HG02970 (cell line): ENCODE measurements at regions not wholly inside any gene's neighbourhood (a gene's known extent, or its start where the extent isn't known, plus 50 kb on each side); places are given as distances from the start of the nearest gene placed in this dataset.

Source experiments
- ATAC-seq: cut with Tn5 transposase; IDR thresholded peaks from one replicate; pipeline ENCODE4 v1.9.1; 2021; ENCODE audit warnings: mild to moderate bottlenecking, moderate library complexity, moderate number of reproducible peaks; ENCODE audit not compliant: unreplicated experiment, low FRiP score

DNA sequence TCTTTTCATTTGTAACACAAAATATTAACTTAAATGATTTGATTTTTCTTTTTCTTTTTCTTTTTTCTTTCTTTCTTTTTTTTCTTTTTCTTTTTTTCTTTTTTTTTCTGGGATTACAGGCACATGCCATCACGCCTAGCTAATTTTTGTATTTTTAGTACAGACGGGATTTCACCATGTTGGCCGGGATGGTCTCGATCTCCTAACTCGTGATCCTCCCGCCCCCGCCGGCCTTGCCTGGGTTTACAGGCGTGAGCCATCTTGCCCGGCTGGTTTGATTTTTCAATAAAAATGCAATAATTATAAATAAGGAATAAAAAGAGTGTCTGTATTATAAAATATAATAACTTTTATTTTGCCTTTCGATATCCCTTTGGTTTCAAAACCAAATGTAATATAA lies 146.7 kb upstream of the RGS18 start:
- no peak for ATAC-seq

DNA sequence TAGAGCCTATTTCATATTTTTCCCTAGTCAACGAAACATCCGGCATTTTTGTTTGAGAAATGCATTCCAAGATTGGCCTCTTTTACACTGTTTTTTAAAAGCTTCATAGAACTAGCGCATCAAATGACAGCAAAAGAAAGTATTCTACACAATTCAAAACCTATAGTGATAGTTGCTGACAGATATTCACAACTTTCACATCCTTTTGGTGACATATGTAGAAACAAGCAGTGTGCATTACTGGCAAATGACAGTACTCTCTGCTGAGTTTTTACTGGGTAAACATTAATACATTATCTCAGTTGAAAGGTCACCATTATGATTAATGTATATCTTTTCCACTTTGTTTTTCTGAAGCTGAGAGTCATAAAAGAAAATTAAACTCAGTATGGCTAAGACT lies 135.4 kb upstream of the RGS18 start:
- ATAC-seq: no peak

DNA sequence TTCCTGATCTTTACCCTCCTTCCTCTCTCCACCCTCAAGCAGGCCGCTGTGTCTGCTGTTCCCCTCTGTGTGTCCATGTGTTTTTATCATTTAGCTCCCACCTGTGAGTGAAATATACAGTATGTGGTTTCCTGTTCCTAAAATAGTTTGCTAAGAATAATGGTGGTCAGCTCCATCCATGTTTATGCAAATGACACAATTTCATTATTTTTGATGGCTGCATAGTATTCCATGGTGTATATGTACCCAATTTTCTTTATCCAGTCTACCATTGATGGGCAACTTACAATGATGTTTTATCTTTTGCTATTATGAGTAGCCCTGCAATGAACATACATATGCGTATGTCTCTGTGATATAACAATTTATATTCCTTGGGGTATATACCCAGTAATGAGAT lies 133.4 kb upstream of the RGS18 start:
- no peak for ATAC-seq

DNA sequence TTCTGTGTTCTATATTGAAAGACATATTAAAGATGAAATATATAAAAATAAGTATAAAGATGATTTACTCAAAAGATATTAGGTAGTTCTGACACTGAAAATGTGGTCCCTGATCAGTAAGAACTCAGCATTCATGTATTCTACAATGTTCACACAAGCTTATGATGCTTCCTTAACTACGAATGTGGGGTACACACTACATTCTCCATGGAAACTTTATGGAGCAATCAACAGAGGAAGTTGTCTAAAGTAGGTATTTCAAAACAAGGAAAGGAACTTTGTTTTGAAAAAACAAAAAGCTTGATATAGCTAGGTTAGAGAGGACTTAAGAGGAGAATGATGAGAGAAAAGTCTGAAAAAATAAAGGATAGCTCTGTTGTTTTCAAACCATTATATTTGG lies 119.7 kb upstream of the RGS18 start:
- ATAC-seq: no peak

DNA sequence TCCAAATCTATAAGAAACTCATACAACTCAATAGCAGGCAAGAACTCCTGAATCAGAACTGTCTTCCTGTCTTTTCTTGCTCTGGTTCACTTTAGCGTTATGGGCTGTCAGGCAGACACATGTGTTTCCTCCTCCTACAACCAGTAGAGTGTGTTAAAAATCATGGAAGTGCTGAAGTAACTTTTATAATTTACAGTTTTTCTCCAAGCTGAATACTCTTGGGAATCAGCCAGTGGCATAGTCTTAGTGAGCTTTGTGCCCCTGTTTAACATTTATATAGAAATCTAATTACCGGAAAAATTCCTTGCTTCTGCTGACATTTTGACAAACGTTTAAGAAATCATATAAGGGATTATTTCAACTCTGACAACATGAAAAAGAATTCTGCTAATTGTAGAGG lies 113.1 kb upstream of the RGS18 start:
- ATAC-seq: no peak

DNA sequence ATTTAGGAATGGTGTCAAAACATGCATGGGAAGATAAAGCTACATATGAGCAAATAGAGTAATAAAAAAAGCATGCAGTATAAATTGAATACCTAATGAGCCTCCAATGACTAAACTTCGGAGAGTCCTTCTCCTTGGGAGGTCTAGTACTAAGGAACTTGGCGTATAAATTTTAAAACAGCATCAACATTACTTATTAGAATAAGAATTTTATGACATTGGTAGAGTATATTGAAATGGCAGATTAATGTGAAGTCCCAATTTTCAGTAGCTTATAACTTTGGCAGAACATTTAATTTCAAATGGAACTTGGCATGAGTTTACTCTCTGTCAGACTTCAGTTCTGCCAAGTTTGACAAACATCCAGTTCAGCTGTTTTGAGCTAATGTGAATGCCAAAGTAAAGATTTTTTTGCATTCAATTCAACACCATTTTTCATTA lies 104.7 kb upstream of the RGS18 start:
- no peak for ATAC-seq

DNA sequence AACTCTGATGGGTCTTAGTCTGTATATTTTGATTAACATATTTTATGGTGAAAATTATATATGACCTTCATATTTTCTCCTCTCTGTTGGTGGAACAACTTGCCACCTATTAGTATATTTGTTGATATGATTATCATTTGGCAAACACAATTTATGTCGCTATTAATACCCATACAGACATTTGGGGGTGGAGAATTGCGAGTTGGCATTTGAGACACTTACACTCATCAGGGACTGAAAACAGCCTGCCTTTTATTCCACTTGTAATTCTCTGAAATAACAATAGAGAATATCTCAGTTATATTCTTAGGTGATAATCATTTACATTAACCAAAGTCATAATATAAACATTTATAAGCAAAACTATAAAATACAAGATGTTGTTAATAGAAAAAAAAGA lies 100.5 kb upstream of the RGS18 start:
- no peak for ATAC-seq

DNA sequence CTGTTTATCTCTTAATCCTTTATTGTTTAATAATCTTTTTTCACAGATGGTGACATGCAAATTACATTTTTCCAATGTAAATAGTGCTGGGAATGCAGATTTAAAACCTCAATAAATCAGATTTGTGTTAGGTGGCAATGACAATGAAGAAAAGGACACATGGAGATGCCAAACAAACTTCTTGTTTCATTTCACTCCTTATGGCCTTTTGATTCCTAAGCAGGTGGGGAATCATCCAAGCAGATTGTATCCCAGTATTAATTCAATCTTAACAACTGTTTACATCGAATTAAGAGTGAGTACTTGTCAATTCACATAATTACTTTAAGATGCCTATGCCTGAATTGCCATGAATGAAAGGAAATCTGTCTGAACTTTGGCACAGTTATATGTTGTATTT lies 98.9 kb upstream of the RGS18 start:
- ATAC-seq: no peak

DNA sequence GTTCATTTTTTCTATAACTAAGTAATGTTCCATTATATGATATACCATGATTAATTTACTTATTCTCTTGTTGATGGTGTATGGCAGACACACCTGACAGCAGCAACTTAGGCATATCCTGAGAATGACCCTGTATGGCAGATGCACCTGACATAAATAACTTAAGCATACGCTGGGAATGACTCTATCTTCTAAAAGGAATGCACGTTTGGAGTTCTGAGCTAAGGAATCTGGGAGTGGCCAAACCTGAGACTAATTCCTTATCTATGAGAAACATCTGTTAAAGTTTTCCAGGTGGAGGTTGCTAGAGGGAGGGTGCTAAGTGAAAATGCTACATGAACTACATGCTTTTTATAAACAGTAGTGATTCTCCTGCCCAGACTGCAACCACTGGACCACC lies 96.7 kb upstream of the RGS18 start:
- ATAC-seq: no peak

DNA sequence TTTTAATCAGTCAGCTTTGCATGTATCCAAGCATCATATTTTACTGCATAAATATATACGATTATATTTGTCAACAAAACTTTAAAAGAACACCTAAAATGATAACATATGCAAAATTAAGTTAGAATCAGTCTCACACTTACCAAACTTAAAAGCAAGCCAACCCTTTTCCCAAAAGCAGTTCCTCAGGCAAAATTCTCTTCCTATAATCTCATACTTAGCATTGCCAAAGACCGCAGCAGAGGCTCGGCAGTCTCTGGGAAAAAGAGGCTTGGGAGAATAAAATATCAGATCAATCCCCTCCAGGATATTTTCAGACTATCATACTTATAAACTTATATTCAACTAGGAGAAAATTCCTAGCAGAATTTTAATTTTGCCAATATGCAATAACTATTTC lies 93.2 kb upstream of the RGS18 start:
- no peak for ATAC-seq

DNA sequence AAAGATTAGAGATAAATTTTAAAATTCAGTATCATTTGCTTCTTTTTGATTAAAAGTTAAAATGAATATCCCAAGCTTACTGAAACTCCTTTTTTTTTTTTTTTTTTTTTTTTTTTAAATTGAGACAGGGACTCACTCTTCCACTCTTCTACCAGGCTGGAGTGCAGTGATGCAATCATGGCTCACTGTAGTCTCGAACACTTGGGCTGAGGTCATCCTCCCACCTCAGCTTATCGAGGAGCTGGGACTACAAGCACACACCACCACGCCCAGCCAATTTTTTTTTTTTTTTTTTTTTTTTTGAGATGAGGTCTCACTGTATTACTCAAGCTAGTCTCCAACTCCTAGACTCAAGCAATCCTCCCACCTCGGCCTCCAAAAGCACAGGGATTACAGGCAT lies 92.1 kb upstream of the RGS18 start:
- no peak for ATAC-seq

DNA sequence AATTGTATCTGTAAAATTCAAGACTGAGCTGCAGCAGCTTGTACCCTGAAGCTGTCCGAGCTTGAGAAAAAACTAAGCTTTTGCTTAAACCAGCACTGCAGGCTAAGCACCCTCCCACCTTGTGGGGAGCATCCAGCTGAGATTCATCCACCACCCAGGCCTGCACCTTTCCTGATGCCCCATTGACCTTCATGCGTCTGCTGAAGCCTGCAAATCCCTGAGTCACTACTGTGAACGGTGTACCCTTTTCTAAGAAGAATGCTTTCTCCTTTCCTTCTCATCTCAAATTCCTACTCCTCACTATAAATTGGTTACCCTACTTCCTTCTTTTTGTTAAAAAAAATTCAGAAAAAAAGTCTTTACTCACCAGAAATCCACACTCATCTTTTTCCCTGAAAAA lies 90.9 kb upstream of the RGS18 start:
- no peak for ATAC-seq

DNA sequence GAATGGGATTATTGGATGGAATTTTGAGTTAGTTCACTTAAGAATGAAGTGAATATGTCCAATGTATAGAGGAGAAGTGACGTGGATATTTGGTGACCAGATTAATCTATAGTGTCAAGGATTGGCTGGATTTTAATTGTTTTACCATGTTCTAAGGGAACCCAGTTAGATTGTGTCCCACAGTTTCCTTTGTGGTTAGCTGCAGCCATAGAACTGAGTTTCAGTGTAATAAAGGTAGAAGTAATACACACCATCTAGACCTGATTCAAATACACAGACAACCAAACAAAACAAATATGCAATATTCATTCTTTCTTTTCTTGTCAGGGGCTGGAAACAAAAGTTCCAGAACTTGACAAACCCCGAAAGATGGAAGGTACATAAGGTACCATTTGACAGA lies 88.0 kb upstream of the RGS18 start:
- ATAC-seq: no peak

DNA sequence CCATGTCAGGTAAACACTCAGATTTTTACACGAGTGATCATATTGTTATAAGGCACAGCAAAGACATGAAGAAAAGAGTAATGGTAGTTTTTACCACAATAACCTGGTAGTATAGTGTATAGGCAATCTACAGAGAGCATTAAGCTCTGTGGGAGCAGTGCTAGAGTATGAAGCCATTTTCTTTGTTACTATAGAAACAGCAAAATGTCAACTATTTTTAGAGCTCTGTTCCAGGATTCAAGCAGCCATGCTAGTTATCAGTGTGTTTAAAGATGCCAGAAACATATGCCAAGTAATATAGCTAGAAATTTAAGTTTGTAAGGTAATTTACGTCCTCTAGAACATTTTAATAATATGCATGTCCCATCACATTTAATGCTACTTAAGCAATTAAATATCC lies 77.6 kb upstream of the RGS18 start:
- ATAC-seq: no peak

DNA sequence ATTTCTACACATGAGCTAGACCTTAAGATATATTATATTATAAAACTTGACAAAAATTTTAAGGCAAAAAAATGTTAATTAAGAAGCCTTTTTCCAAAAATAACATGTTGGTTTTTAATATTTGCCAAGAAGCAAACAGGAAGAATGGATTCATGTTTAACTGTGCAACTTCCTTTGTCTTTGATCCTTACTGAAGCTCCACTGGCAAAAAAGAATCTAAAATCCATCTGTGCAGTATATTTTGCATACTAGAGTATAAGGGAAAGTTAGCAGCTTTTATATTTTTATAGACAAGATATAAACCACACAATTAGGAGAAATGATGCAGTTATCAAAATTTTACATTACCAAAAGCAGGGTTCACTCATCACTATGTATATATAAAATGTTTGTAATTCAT lies 76.9 kb upstream of the RGS18 start:
- no peak for ATAC-seq

DNA sequence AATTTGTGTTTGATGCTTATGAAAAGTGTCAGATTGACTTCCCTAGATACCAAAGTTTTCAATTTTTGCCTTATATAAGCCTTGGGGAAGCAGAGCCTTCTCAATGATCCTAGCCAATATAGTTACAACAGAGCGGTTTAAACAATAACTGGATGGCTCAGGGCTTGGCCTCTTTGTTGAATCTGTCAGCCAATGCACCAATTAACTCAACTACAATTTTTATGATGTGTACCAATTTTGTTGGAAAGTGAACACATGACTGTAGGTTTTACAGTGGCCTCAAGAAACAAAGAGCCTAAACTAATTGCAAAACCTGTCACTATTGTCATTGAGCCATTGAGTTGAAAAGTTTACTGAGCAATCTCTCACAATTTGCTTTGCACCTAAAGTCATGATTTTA lies 71.6 kb upstream of the RGS18 start:
- ATAC-seq: no peak

DNA sequence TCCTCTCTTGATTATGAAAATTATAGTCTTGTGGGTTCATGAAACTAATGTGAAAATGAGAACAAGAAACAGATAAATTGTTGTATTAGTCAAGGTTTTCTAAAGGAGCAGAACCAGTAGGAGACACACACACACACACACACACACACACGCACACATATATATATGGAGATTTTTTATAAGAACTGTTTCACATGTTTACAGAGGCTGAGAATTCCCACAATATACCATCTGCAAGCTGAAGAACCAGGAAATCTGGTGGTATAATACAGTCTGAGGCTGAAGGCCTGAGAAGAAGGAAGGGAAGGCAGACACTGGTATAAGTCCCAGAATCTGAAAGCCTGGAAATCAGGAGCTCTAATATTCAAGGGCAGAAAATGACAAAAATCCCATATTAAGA lies 70.9 kb upstream of the RGS18 start:
- ATAC-seq: no peak

DNA sequence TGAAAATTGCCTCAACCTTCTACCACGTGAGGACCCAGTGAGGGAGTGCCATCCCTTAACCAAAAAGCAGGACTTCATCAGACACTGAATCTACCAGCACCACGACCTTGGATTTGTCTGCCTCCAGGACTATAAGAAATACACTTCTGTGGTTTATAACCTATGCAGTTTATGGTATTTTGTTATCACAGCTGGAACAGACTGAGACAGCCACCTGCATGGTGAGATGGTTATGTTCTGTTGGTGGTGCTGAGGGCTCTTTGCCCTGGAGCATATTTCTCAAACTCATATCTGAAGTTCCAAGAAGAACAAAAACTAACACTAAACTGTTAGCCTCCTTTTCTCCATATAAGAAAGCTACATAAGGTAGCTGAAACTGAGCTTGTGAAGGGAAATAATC lies 69.8 kb upstream of the RGS18 start:
- no peak for ATAC-seq

DNA sequence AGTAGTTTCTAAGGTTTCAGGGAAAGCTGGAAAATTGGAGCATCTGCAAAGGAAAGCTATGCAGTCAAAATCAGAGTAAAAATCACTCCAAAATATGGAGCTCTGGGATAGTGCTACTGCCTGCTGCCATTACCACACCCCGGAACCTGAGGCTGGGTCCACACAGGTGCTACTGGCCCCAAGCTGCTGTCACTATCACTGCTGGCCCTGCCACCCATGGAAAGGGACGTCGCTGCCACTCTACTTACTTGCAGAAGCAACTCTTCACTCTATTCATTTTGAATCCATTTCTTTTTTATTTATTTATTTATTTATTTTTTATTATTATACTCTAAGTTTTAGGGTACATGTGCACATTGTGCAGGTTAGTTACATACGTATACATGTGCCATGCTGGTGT lies 60.3 kb upstream of the RGS18 start:
- no peak for ATAC-seq

DNA sequence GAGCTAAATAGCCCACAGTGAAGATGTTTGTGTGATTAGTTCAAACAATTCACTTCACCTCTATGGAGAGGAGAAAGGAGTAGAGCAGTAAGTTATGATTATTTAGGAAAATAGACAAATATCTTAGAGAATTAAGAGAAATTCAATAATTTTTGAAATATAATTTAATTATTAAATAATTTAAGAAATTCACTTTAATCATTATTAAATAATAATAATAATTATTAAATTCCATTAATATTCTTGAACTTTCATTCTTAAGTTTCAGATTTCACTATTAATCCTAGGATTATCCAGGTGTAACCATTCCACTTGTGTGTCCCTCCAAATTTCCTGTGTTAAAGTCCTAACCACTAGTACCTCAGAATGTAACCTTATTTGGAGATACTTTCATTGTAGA lies 58.9 kb upstream of the RGS18 start:
- ATAC-seq: no peak

DNA sequence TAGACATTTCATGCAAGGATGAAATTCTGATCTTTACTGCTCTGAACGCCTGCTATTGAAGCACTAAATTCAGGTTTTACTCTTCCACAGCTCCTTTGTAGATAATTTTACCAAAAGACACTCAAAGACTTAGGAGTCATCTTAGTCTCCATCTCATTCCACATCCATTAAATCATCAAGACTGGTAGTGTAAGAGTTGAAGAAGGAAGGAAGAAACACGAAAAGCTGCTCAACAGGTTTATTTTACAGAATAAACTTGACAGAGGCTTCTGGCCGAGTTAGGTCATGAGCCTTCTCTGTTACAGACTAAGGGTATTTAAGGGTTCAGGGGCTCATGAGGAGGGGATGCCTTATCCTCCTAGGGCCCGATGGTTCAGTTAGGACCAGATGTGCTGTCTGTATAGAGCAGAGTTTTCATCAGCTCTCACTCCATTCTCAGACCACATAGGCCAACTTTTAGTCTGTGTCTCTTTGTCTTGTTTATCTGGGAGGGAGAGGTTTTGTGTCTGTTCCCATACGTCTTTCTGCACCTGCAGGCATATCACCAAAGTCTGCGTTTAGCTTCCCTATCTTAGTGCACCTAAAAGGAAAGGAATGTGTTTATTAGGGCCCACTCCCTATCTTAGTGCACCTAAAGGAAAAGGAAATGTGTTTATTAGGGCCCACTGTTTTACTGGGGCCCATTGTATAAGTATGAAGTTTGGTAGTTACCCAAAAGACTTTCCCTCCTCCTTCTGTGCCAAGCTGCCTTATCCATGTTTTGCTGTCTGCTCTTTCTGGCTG lies 57.4 kb upstream of the RGS18 start:
- no peak for ATAC-seq

DNA sequence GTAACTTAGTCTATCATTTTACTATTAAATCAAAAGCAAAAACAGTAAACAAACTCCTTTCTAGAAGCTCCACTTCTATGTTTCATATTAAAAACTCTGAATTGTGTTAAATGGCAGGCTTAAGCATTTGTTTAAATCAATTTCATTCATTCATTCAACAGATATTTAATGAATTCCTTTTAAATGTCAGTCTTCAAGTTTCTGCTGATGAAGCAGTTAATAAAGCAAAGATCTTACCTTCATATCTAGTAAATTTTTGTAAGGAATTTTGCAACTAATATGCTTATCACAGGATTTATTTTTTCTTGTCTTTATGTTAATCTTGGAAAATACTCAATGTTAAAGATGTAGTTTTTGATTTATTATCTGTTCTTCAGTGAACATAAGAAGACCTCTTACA lies 54.1 kb upstream of the RGS18 start:
- no peak for ATAC-seq

DNA sequence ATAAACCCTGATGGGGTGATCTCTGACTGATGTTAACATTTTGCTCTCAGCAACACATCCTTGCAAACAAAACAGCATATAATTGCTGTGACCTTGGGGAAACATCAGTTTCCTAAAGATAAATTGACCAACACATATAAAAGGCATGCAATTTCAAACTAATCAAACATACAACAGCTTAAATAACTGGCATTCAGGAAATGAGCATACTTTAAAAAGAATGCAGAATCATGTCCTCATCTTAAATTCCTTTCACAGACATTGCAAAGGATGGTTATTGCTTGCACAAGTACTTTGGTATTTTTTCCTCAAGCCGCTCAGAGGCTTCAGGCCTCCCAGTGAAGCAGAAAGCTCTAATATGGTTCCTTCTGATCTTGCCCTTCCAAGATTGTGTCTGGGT lies 53.4 kb upstream of the RGS18 start:
- no peak for ATAC-seq
